ENCODE measurements at regions not wholly inside any gene's neighbourhood (a gene's known extent, or its start where the extent isn't known, plus 50 kb on each side); places are given as distances from the start of the nearest gene placed in this dataset.

- 87 to 92% (median 90%) methylated on average over 9 of the region's 9 CpGs for WGBS, 3 donors
- no peak overlapping the region for H3K4me3 ChIP-seq
- no peaks in the 10 kb centered on the region for H3K27me3 ChIP-seq (ENCODE audit: insufficient read depth in 3 of 3, low read length in 2 of 3)
- no peaks in the 10 kb centered on the region for H3K9me3 ChIP-seq
- no peak for TF ChIP-seq CTCF (IDR thresholded peaks at IDR 0.05)
- no peak overlapping the region for H3K27ac ChIP-seq
- no peaks in the 10 kb centered on the region for H3K36me3 ChIP-seq (ENCODE audit: insufficient read depth in 1 of 2, low read depth in 1 of 2)
- ATAC-seq (no peak), DNase-seq (no peak)
- intact Hi-C loops (cut with DNase I), result no loop called here
- H3K4me1 ChIP-seq, result no peaks in the 10 kb centered on the region
Measured at GRCh38 chr2:174660984-174661675, 63.5 kb upstream of the WIPF1 start.

- Histone ChIP-seq H3K9me3 (no peaks in the 10 kb centered on the region), H3K4me3 (no peak overlapping the region), H3K27me3 (ENCODE audit: insufficient read depth in 3 of 3, low read length in 2 of 3) (no peaks in the 10 kb centered on the region), H3K36me3 (ENCODE audit: insufficient read depth in 1 of 2, low read depth in 1 of 2) (no peaks in the 10 kb centered on the region), H3K4me1 (no peaks in the 10 kb centered on the region), H3K27ac (no peak overlapping the region)
- 82 to 89% (median 83%) methylated on average over 7 of the region's 7 CpGs for WGBS, 3 donors
- no peak for ATAC-seq
- TF ChIP-seq CTCF (IDR thresholded peaks at IDR 0.05), result no peak
- intact Hi-C loops (cut with DNase I), result no loop called here
- DNase-seq, result no peak
Measured at GRCh38 chr2:174659069-174659900, 61.7 kb upstream of the WIPF1 start.

GRCh38 chr2:174656676-174657176, 59.1 kb upstream of the WIPF1 start:
- DNase-seq, result no peak
- no peaks in the 10 kb centered on the region for H3K4me1 ChIP-seq
- intact Hi-C loops (cut with DNase I), result no loop called here
- H3K27me3 ChIP-seq (ENCODE audit: insufficient read depth in 3 of 3, low read length in 2 of 3), result no peaks in the 10 kb centered on the region
- H3K36me3 ChIP-seq (ENCODE audit: insufficient read depth in 1 of 2, low read depth in 1 of 2), result no peaks in the 10 kb centered on the region
- H3K27ac ChIP-seq, result no peak overlapping the region
- no peaks in the 10 kb centered on the region for H3K9me3 ChIP-seq
- TF ChIP-seq CTCF (IDR thresholded peaks at IDR 0.05), result no peak
- no peak for ATAC-seq
- no peak overlapping the region for H3K4me3 ChIP-seq

DNA sequence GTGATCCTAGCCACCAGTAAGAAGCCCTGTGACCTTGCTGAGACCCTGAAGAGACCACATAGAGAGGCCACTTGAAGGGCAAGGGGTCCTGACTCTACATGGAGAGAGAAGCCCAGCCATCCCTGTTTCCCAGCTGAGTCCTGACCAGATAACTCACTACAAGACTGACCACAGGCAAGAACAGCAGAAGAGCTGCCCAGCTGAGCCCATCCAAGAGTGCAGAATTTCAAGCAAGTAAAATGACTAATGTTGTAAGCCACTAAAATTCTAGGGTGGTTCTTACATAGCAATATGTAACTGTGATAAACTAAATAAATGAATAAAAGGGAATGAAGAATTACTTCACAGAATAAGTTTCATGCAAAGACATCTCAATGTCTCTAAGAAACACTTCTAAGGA, 58.4 kb upstream of the WIPF1 start:
- no peak for DNase-seq
- intact Hi-C loops (cut with DNase I), result no loop called here
- Histone ChIP-seq H3K27me3 (ENCODE audit: insufficient read depth in 3 of 3, low read length in 2 of 3) (no peaks in the 10 kb centered on the region), H3K36me3 (ENCODE audit: insufficient read depth in 1 of 2, low read depth in 1 of 2) (no peaks in the 10 kb centered on the region), H3K4me3 (no peak overlapping the region), H3K27ac (no peak overlapping the region), H3K4me1 (no peaks in the 10 kb centered on the region), H3K9me3 (no peaks in the 10 kb centered on the region)
- TF ChIP-seq CTCF (IDR thresholded peaks at IDR 0.05), result no peak
- ATAC-seq, result no peak

All from psoas muscle (tissue), 7 donors.